K562 (cell line): ENCODE measurements at regions not wholly inside any gene's neighbourhood (a gene's known extent, or its start where the extent isn't known, plus 50 kb on each side); places are given as distances from the start of the nearest gene placed in this dataset.

Experiments used
- ATAC-seq: fragments of 200-7000 bp; cut with Tn5 transposase; 3 replicates; pipeline ENCODE4 v1.9.1; 2020; ENCODE audit warnings: moderate library complexity
- BruUV-seq: library from RNA; stranded (reverse); fragments of 400-500 nt; replicated peaks from 2 replicates; lab custom pipeline; 2021; lab: Mats Ljungman, UMichigan
- CTCF ChIA-PET: fragments of 300-600 bp; formaldehyde crosslinking; extraction: SDS; loops from one replicate; lab custom pipeline; 2021; ENCODE audit warnings: low intra/inter-chr PET ratio; lab: Yijun Ruan, JAX
- POLR2A ChIA-PET: fragments of 300-600, 350-650 bp; sonication (Branson Sonifier 250); formaldehyde crosslinking; extraction: SDS; loops from one replicate; lab custom pipeline; 2021; ENCODE audit warnings: antibody characterized with exemption, inconsistent platforms; lab: Yijun Ruan, JAX
- DNase-seq, 4 experiments: peaks; one replicate each; pipeline versions ENCODE4 v3.0.0 to v3.0.0-alpha.2; 2011 to 2018; ENCODE audit warnings: low spot score in 3 of 4, mixed read lengths in 3 of 4; ENCODE audit errors: extremely low read depth in 1 of 4
- FAIRE-seq: peaks from 2 replicates; lab custom pipeline; 2011; peaks lifted over from hg19 to GRCh38; lab: Jason Lieb, UNC
- H2AFZ ChIP-seq: 2 replicates; pipeline ENCODE4 v1.6.0; 2011; ENCODE audit warnings: low read depth, low read length, control low read depth, inconsistent platforms
- H3K27ac ChIP-seq: fragments of 200-600 bp; 3 replicates; pipeline ENCODE4 v1.8.0; 2011; ENCODE audit warnings: low read depth, mild to moderate bottlenecking, control low read depth, inconsistent platforms, low read length, moderate library complexity, mixed read lengths; ENCODE audit errors: extremely low read depth
- H3K27me3 ChIP-seq, 2 experiments: fragments of 300-600 bp in 1 of 2; 2 replicates in 1 of 2; 3 replicates in 1 of 2; pipeline versions ENCODE4 v1.6.0 to v1.8.0; 2011; ENCODE audit warnings: inconsistent platforms in 2 of 2, low read length in 2 of 2, mild to moderate bottlenecking in 1 of 2, mixed read lengths in 1 of 2, moderate library complexity in 1 of 2; ENCODE audit not compliant: control insufficient read depth in 2 of 2, insufficient read depth in 2 of 2
- H3K36me3 ChIP-seq: fragments of 300-600 bp; 3 replicates; pipeline ENCODE4 v1.8.0; 2011; ENCODE audit warnings: mild to moderate bottlenecking, low read length, inconsistent platforms; ENCODE audit not compliant: control insufficient read depth, insufficient read depth
- H3K4me1 ChIP-seq, 2 experiments: fragments of 200-600 bp in 1 of 2; replicated peaks in 1 of 2; 2 replicates in 1 of 2; 3 replicates in 1 of 2; pipeline versions ENCODE4 v1.5.1 to v1.8.0; 2011; ENCODE audit warnings: inconsistent platforms in 2 of 2, low read length in 2 of 2, mild to moderate bottlenecking in 1 of 2, mixed read lengths in 1 of 2, moderate library complexity in 1 of 2; ENCODE audit not compliant: control insufficient read depth in 2 of 2, insufficient read depth in 2 of 2
- H3K4me2 ChIP-seq: 2 replicates; pipeline ENCODE4 v1.6.1; 2011; ENCODE audit warnings: low read length, control low read depth, inconsistent platforms, mixed read lengths; ENCODE audit not compliant: insufficient read depth
- H3K4me3 ChIP-seq: fragments of 200-600 bp; sonication (generic), shearing (Covaris generic); 2 replicates; pipeline ENCODE4 v1.5.1; 2016; ENCODE audit warnings: control low read depth, inconsistent platforms
- H3K79me2 ChIP-seq: fragments of 200-600 bp; 3 replicates; pipeline ENCODE4 v1.8.0; 2011; ENCODE audit warnings: low read length, inconsistent platforms; ENCODE audit not compliant: control insufficient read depth, insufficient read depth
- H3K9ac ChIP-seq, 2 experiments: 2 replicates each; pipeline versions ENCODE4 v1.6.0 to v1.6.1; 2011; ENCODE audit warnings: low read depth in 2 of 2, low read length in 2 of 2, control low read depth in 1 of 2, inconsistent platforms in 1 of 2, mild to moderate bottlenecking in 1 of 2, mixed read lengths in 1 of 2; ENCODE audit not compliant: insufficient read depth in 1 of 2
- H3K9me1 ChIP-seq: one replicate; pipeline ENCODE4 v1.6.0; 2011; ENCODE audit warnings: inconsistent platforms, mild to moderate bottlenecking, low read length, moderate library complexity; ENCODE audit not compliant: control insufficient read depth, insufficient read depth
- H3K9me3 ChIP-seq: replicated peaks from 2 replicates; pipeline ENCODE4 v1.5.1; 2011; ENCODE audit warnings: low read depth, low read length, inconsistent platforms; ENCODE audit not compliant: control insufficient read depth, insufficient read depth
- H4K20me1 ChIP-seq: replicated peaks from 2 replicates; pipeline ENCODE4 v1.6.1; 2011; ENCODE audit warnings: low read length, inconsistent platforms, mixed read lengths; ENCODE audit not compliant: control insufficient read depth, insufficient read depth
- CBFA2T3 ChIP-seq: fragments of 450-650 bp; IDR thresholded peaks from 2 replicates; pipeline ENCODE4 v1.6.1; 2017
- ELF4 ChIP-seq: fragments of 450-650 bp; formaldehyde crosslinking; IDR thresholded peaks from 2 replicates; pipeline ENCODE4 v1.4.0; 2022; ENCODE audit warnings: missing genetic modification characterization
- GTF2A2 ChIP-seq: IDR thresholded peaks from 2 replicates; pipeline ENCODE4 v1.6.1; 2016; ENCODE audit warnings: mild to moderate bottlenecking, missing genetic modification characterization, missing compliant biosample characterization
- GTF2E2 ChIP-seq: fragments of 200-800 bp; sonication (Bioruptor generic); IDR thresholded peaks from 2 replicates; pipeline ENCODE4 v1.6.1; 2016; ENCODE audit warnings: missing genetic modification characterization, missing compliant biosample characterization
- PCBP2 ChIP-seq: fragments of 200-400 bp; formaldehyde crosslinking; IDR thresholded peaks from 2 replicates; pipeline ENCODE4 v1.6.1; 2018; ENCODE audit warnings: low read length, low read depth, mild to moderate bottlenecking, moderate library complexity; ENCODE audit not compliant: poor library complexity, severe bottlenecking
- POLR3A ChIP-seq: IDR thresholded peaks from 2 replicates; pipeline ENCODE4 v1.6.1; 2011; ENCODE audit warnings: borderline replicate concordance, mild to moderate bottlenecking, moderate library complexity; ENCODE audit not compliant: insufficient read length, insufficient read depth; ENCODE audit errors: extremely low read depth
- SMAD1 ChIP-seq: fragments of 150-350 bp; IDR thresholded peaks from 2 replicates; pipeline ENCODE4 v1.6.1; 2014; ENCODE audit warnings: low read length, low read depth; ENCODE audit not compliant: partially characterized antibody
- SMARCA5 ChIP-seq: fragments of 450-650 bp; IDR thresholded peaks from 2 replicates; pipeline ENCODE4 v1.6.1; 2016
- SMARCE1 ChIP-seq: fragments of 450-650 bp; IDR thresholded peaks from 2 replicates; pipeline ENCODE4 v1.7.1; 2016; ENCODE audit warnings: mild to moderate bottlenecking
- ZEB2 ChIP-seq: fragments of 450-650 bp; IDR thresholded peaks from 2 replicates; pipeline ENCODE4 v1.6.1; 2016
- WGBS: fragments of 100-300 bp; shearing (Covaris generic); methylation state at CpG from one replicate; pipeline ENCODE4 v1.1.6; 2016; ENCODE audit warnings: low coverage, mixed read lengths; ENCODE audit not compliant: insufficient coverage; ENCODE audit errors: missing lambda C conversion rate; 5-methylcytosine and 5-hydroxymethylcytosine counted together
- in situ Hi-C: fragments of 300-500 bp; cut with MboI; formaldehyde crosslinking; loops from 4 replicates; pipeline ENCODE4 v1.15.0; 2018; ENCODE audit warnings: inconsistent platforms, mixed read lengths
- intact Hi-C: fragments of 100-400 bp; cut with micrococcal nuclease; formaldehyde crosslinking; loops from 2 replicates; pipeline ENCODE4 v1.14.2; 2022

GRCh38 chr14:82055515-82056115 lies 522.0 kb upstream of the SEL1L start:
- no peaks in the 10 kb centered on the region for H3K9me3 ChIP-seq
- no peaks in the 10 kb centered on the region for H3K79me2 ChIP-seq
- FAIRE-seq = no peak
- WGBS = 0% methylated on average over 1 of the region's 1 CpG
- no peaks in the 10 kb centered on the region for H3K9me1 ChIP-seq
- no peaks in the 10 kb centered on the region for H3K36me3 ChIP-seq
- no peak overlapping the region for H3K4me3 ChIP-seq
- in situ Hi-C loops (no loop called here), intact Hi-C loops (no loop called here)
- H3K27me3 ChIP-seq = no peaks in the 10 kb centered on the region
- H2AFZ ChIP-seq = no peak overlapping the region
- H3K9ac ChIP-seq = no peak overlapping the region
- ChIA-PET POLR2A (interaction anchor here (0.6 kb wide), 1 partner anchor 55 kb away, joined by 3 read pairs; no protein-coding TSS in a partner anchor), CTCF (no interaction called here)
- H3K4me1 ChIP-seq = no peaks in the 10 kb centered on the region
- no peak overlapping the region for H3K4me2 ChIP-seq
- no peaks in the 10 kb centered on the region for H4K20me1 ChIP-seq
- no peak for ATAC-seq
- no peak overlapping the region for H3K27ac ChIP-seq
- BruUV-seq = no TSS peak
- no peak for TF ChIP-seq ZEB2
- TF ChIP-seq SMARCA5 = no peak
- TF ChIP-seq GTF2E2 (tag) = no peak
- TF ChIP-seq CBFA2T3 = no peak
- no peak for TF ChIP-seq PCBP2
- no peak for TF ChIP-seq POLR3A
- TF ChIP-seq GTF2A2 (tag) = no peak
- TF ChIP-seq ELF4 (CRISPR knock-in tag) = no peak
- no peak for TF ChIP-seq SMAD1
- TF ChIP-seq SMARCE1 = no peak
- no peak for DNase-seq
